ENCODE measurements at regions not wholly inside any gene's neighbourhood (a gene's known extent, or its start where the extent isn't known, plus 50 kb on each side); places are given as distances from the start of the nearest gene placed in this dataset.

DNA sequence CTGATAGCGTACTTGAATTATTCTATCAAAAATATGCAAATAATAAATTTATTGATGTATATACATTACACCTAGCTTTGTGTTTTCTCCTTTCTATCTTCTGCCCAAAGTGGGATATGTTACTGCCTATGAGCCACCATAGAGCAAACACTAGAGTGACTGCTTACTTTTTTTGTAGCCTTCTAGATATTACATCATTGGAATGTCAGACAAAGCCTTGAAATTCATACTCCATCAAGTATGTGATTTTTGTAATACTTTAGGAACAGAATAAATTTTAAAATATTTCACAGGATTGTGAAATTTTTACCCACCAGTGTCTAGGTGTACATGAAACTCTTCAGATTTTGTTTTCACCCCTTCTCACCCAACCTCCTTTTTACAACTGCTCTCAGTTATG lies 787.6 kb downstream of the USP25 start:
- DNase-seq, result no peak

DNA sequence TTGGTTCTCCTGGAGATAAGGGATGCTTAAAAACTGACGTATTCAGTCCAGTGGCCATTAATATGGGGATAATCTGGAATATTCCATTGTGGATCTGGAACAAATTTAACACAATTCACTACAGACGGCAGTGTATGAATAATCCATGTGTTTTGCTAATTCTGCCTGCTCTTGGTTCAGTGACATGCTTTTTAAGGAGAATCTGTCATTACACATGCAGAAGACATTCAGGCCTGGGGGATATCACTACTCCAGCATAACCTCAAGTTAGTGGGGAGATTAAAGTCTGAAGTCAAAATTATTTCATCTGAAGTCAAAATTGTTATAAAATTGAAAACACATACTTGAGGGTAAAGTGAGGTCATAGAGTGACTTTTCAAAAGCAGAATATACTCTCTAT lies 789.3 kb downstream of the USP25 start:
- DNase-seq, result no peak

GRCh38 chr21:16519644-16520043 lies 789.9 kb downstream of the USP25 start:
- DNase-seq, result no peak

- DNase-seq, result no peak
These were observed 792.8 kb downstream of the USP25 start for GRCh38 chr21:16522548-16522947.

DNA sequence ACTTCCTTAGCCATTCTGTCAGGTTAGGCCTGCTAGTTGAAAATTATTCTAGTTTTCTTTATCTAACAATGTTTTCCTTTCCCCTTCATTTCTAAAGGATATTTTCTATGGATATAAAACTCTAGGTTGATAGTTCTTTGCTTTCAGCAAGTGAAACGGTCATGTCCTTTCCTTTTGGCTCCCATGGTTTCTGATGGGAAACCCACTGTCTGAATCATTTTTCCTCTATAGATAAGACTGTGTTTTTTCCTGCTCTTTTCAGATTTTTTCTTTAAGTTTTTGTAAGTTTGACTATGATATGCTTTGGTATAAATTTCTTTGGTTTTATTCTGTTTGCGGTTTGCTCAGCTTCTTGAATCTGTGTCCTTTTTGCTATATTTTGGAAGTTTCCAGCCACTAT lies 800.9 kb downstream of the USP25 start:
- DNase-seq, result no peak

GRCh38 chr21:16532840-16533239 lies 803.1 kb downstream of the USP25 start:
- no peak for DNase-seq

GRCh38 chr21:16533692-16534407 lies 804.1 kb downstream of the USP25 start:
- no peak for DNase-seq

DNA sequence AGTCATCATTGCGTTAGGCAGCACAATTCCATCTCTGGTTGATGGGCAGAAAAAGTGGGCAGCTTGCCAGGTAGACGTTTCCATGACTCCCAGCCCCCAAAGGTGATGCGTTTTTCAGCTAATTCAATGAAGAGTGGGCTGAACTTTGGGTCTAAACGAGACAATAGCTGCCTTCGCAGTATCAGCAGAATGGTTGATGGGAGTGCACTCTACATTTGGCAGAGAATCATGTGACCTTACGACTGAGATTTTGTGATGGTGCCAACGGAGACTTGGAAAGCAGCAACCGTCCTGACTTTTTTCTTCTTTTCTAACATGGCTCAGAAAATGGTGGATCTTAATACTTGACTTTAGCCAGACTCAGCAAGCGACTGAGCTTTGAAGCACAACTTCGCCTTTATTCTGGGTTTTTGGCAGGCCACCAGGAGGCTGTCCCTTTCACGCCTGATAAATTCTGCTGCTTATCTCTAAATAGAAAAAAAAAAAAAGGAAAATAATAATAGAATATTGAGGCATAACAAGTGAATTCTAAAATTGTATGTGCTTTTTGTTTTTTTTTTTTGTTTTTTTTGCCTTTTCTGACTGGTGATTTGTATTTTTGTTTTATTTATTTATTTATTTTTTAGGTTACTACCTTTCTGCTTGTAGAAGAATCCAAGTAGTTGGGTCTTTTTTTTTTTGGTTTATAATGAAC lies 804.8 kb downstream of the USP25 start:
- DNase-seq, result no peak

GRCh38 chr21:16535102-16535422 lies 805.3 kb downstream of the USP25 start:
- no peak for DNase-seq

- no peak for DNase-seq
These were observed 805.8 kb downstream of the USP25 start for GRCh38 chr21:16535626-16536025.

DNA sequence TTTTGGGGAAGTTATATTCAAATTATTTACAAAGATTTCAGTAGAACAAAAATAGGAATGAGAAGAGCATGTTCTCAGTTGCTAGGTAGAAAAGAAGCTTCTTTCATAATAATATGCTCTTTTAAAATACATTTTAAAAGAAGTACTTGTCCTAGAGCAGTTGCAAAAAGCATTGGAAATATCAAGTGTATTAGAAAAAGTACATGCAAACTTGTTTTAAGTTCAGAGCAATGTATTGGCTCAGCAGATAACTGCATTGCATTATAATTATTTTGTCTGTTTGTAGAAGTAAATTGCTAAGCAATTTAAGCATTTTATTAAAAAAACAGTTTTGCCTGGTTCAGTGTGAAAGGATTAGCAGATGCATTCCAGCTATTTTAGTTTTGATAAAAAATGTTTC lies 806.4 kb downstream of the USP25 start:
- no peak for DNase-seq

DNA sequence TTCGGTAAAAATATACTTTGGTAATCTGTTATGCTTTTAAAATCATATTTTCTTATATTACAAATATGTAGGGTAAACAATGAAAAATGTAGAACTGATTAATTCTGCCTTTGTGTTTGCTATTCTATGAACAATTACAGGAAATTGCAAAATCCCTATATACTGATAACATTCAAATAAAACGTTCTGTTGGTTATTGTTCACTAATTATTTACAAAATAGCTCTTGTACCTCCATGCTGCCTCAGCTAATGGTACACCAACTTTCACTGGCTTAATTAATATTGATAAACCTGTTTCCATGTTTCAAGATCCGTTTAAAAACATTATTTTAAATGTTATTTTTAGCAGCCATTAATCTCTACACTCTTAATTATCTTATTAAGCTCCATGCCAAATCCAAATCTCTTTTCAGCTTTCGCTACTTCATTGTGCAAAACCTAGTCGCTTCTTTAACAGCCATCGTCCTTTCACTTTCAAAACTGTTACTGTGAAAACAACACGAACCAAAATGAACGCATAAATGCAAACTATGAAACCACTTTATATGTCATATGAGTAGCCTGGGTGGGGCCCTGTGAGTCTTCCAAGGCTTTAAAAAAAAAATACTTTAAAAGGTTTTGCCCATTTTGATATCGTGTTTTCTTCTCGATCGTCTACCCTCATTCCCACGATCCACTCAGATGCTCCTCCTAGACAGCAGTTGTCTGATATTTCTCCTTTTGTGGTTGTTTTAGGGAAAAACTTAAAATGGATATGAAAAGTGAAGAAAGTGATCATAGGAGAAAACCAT lies 807.1 kb downstream of the USP25 start:
- DNase-seq, result no peak

- no peak for DNase-seq
These were observed 807.7 kb downstream of the USP25 start for GRCh38 chr21:16537501-16537900.

DNA sequence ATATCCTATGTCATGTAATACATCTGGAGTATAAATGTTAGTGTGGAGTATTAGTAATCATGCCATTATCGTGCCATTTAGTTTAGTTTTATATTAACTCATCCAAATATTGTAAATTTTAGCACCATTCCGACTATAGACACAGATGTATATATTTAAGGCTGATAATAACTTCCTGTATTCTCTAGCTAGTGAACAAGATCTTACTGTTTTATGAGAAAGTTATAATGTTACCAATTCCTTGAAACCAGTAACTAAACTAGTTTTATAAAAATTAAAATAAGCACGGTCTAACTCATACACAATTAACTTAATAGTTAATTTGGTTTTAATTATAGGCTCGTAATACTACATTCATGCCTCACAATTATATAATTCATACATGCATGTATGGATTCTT lies 808.6 kb downstream of the USP25 start:
- no peak for DNase-seq

DNA sequence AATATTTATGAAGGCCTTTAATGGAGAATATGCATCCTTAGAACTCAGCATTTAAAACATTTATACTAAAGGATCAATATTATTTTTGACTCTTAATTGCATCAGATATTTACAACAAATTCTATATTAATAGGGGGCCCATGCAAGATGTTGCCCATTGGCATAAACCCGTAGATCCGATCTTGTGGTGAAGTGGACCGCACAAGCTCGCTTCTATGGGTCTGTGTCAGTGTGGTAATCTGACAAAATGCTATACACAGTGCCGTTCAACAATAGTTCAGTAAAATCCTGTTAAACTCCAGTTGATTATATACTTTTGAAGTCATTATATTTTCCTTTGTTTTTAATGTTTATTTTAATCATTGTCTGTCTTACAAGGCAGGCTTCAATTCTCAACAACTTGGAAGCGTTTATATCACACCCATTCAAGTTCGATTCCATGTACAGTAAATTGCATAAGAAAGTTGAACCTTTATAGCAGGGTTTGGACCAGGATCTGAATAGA lies 809.2 kb downstream of the USP25 start:
- DNase-seq, result no peak

DNA sequence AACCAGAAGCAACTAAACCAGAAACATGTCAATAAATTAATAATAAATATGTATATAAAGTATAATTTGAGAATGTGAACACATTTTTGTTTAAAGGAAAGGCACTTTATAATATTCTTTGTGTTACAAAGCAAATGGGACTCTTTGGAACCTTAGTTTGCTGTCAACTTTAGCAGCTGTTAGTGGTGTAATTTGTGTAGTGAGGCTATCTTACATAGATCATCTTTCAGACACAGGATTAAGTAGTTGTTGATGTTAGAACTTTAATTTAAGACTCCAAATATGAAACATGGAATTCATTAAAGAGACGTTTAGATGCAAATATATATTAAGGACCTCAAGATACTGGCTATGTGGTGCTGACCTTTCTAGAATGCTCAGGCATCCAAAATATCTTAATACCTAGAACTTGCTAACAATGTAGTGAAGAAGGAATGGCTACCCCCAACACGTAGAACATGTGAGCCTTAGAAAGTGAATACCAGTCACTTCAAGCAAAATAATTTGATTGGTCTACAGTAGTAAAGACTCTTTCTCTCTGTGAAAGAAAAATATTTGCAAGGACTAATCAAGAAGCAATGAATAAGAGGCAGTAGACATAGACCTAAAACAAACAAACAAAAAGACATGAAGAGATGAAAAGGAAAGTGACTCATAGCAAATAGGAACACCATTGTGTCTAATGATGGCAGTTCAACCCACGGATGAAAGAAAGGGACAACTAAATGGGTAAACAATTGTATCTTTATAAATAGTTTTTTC lies 811.4 kb downstream of the USP25 start:
- DNase-seq, result no peak

- no peak for DNase-seq
These were observed 820.3 kb downstream of the USP25 start for GRCh38 chr21:16550118-16550517.

GRCh38 chr21:16550917-16551741 lies 821.3 kb downstream of the USP25 start:
- DNase-seq, result no peak

GRCh38 chr21:16552880-16553279 lies 823.1 kb downstream of the USP25 start:
- no peak for DNase-seq

GRCh38 chr21:16554503-16554902 lies 824.7 kb downstream of the USP25 start:
- DNase-seq, result no peak

DNA sequence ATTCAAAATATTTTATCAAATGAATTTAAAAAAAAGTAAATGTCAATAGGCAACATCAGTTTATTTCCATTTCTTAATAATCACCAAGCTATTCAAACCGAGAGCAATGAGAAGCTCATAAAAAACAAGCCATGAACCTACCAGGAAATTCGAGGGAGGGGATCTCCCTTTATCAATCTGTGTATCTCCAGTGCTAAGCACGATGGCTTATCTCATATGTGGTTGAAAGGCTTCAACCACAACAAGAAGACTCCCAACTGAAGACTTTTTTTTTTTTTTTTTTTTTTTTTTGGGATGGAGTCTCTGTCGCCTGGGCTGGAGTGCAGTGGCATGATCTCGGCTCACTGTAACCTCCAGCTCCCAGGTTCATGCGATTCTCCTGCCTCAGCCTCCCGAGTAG lies 833.3 kb downstream of the USP25 start:
- no peak for DNase-seq

DNA sequence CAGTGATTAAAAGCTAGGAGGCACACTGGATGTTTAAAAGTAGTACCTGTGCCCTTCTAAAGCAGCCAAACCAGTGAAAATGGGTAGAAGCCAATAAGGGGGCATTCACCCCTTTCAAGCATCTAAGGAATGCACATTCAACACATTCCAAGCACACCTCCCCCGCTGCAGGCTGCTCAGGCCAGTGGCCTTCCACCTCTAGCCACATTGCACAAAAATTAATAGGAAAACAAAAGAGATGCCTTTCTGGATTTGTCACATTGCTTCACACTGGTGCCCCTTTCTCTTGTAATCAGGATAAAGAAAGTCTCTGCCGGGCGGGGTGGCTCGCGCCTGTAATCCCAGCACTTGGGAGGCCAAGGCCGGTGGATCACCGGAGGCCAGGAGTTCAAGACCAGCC lies 834.0 kb downstream of the USP25 start:
- DNase-seq, result no peak
